HG02571 (cell line): ENCODE measurements at regions not wholly inside any gene's neighbourhood (a gene's known extent, or its start where the extent isn't known, plus 50 kb on each side); places are given as distances from the start of the nearest gene placed in this dataset.
"Not testable (repeated sequence)": the region's sequence is repeated elsewhere in the genome, so short reads cannot be mapped to it uniquely, and the experiment has no call there.

Experiments used
- ATAC-seq: cut with Tn5 transposase; IDR thresholded peaks from one replicate; pipeline ENCODE4 v1.9.1; 2021; ENCODE audit warnings: mild to moderate bottlenecking, moderate library complexity; ENCODE audit not compliant: unreplicated experiment

DNA sequence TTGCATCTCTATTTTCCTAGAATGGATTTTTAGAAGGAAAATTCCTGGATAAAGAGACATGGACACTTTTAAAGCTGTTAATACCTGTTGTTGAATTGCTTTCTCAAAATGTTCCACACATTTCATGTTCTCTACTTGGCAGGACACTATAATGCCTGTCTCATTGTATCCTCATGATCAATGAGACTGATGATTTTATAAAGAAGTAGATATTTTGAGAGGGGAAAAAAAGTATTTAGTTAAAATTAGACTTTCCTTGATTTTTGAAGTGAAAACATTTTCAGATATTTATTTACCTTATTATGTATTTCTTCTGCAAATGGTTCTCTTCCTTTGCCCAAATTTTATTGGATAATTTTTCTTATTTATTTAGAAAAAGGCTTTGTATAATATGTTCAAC lies 242.5 kb downstream of the MYCN start:
- no peak for ATAC-seq

DNA sequence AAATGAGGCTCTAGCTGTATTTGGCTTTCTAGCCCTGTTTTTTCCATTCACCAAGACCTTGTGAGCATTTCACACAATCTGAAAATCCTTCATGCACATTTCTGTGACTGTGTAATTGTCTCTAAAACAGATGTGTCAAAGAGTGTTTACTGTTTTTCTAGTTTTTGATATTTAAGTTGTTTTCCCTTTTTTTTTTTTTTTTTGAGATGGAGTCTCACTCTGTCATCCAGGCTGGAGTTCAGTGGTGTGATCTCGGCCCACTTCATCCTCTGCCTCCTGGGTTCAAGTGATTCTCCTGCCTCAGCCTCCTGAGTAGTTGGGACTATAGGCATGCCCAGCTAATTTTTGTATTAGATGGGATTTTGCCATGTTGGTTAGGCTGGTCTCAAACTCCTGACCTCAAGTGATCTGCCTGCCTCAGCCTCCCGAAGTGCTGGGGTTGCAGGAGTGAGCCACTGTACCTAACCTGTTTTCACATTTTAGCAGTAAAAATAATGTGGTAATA lies 242.0 kb downstream of the MYCN start:
- ATAC-seq: not testable (repeated sequence)

DNA sequence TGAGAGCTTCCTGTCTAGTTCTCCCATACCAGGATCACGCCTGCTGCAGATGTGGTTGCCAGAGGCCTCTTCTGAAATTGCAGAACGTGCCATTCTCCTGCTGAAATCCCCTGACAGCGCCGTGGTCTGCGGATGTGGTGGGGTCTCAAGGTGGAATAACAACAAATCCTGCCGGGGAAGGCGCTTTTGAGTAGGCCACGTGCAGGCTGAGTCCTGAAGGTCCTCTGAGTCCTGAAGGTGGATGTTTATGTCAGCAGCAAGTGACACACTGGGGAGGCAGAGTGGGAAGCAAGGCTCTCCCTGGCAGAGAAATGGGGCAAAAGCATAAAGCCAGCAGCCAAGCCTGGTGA lies 241.4 kb downstream of the MYCN start:
- no peak for ATAC-seq

DNA sequence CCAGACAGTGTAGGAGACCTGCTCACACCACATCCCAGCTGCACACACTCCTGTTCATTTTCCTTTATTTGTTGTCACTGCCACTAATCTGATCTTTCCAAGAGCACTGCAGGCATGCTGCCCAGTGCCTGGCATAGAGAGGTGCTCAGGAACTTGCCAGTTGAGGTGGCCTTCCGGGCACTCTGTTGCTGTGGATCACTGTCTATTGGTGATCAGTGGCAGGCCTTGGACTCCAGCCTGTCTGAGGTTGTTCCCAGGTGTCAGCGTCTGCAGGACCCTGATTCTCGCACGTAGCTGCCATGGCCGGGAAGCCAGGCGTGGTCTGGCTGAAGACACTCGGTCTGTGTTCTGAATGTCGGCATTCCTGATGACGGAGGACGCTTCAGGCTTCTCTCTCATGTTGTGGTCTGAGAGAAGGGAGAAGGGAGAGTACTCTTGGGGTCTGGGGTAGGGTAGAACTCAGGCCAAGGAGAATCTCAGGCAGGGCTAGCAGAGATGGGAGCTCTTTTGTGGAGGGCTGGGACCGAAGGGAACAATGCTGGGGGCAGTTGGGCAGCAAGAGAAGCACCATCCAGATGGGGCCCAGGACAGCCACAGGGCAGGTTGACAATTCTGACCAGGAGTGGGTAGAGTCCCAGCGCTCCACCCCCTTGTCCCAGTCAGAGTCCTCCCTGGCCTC lies 240.9 kb downstream of the MYCN start:
- ATAC-seq: no peak

DNA sequence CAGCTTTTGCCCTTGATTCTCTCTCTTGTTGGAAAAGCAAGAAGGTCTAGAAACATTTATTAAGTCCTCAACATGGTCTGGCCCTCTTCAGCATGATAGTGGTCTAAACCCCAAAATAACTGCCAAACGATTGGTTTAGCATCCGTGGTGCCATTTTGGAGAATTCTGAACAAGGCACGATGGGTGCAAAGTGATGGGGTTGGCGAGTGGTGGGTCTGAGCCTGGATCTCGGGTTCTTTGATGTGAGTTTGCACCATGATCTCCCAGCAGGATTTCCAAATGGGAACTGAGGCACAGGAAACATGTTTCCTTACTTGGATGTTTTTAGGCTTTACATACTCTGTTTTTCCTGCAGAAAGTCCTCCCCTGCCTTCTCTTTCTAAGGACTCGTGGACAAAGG lies 240.3 kb downstream of the MYCN start:
- no peak for ATAC-seq

DNA sequence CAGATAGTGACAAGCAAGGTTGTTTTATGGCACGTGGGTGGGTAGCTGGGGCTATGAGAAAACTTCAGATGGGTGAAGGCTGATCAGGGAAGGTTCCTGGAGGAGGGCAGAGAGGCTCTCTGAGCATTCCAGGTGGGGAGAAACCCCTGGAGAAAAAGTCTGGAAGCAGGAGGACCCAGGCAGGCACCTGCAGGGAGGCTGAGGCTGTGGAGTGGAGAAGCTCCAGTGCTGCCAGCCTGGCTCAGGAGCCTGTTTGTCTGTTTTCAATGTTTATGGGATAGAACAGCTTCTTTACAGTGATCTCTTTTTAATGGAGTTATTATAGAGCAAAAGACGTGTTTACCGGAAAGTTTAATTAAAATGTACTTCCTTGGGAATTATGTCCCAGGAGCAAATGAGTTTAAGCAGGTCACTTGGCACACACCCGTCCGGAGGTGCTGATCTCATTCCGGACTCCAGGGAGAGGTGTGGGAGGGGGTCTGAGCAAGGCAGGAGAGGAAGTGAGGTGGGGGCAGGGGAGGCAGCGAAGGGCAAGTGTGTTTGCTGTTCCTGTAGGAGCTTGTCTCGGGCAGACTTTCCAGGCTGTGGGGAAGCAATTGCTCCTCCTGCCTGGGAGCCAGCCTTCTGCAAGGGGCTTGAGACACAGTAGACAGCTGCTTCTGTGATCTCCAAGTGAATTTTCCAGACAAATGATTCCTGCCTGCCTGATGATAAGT lies 239.5 kb downstream of the MYCN start:
- ATAC-seq: no peak

DNA sequence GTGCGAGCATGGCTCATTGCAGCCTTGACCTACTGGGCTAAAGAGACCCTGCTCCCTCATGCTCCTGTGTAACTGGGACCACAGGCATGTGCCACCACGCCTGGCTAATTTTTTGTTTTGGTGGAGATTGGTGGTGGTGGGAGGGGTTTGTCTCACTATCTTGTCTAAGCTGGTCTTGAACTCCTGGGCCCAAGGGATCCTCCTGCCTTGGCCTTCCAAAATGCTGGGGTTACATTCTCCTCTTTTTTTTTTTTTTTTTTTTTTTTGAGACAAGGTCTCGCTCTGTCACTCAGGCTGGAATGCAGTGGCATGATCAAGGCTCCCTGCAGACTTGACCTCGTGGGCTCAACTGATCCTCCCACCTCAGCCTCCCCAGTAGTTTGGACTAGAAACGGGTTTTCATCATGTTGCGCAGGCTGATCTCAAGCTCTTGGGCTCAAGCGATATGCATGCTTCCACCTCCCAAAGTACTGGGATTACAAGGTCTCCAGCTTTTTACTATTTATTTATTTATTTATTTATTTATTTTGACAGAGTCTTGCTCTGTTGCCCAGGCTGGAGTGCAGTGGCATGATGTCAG lies 238.3 kb downstream of the MYCN start:
- ATAC-seq: no peak

DNA sequence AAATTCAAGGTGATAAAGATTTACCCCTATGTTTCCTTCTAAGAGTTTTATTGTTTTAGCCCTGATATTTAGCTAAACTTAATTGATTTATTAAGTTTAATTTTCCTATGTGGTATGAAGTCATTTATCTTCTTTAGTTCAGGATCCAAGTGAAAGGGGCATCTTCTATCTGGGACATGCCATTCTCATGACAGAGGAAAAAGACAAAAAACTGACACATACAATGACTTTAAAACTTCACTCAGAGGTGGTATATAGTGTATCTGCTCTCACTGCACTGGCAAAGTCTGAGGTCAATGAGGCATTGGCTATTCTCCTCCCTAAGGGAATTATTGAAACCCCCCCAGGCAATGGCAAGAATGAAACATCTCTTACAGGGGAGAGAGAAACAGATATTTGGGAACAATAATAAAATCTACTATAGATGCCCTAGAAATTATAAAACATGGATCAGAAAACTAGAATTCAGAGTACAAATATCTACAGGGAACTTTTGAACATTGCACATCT lies 237.4 kb downstream of the MYCN start:
- no peak for ATAC-seq

DNA sequence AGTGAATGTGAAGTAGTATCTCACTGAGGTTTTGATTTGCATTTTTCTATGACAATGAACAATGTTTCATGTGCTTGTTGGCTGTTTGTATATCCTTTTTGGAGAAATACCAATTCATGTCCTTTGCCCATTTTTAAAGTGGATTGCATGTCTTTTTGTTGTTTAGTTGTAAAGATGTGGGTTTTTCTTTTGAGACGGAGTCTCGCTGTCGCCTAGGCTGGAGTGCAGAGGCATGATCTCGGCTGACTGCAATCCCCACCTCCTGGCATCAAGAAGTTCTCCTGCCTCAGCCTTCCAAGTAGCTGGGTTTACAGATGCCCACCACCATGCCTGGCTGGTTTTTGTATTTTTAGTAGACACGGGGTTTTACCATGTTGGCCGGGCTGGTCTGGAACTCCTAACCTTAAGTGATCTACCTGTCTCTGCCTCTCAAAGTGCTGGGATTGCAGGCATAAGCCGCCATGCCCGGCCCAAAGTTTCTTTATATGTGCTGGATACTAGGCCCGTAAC lies 236.7 kb downstream of the MYCN start:
- no peak for ATAC-seq

DNA sequence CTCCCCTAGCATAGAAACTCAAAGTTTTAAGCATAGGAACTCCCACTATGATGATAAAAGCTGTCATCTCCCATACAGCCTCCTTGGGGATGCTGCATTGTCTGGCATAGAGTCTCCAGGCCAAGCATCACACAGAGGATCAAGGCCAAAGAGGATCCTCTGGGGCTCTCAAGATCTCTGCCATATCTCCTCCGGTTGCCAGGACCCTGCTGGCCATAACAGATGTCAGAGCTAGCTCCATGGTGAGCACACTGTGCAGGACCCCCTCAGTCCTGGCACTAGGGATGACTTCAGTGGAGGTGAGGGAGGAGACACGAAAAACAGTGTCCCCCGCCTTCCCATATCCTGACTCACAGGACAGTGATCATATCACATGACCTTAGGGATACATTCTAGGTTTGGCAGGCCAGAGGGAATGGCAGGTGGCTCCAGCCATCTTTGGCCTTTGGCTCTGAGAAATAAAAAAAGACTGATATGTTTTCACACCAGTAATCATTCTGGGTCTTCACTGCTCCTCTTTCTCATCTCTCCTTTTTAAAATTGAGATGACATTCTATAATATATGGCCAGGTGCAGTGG lies 235.0 kb downstream of the MYCN start:
- ATAC-seq: no peak

DNA sequence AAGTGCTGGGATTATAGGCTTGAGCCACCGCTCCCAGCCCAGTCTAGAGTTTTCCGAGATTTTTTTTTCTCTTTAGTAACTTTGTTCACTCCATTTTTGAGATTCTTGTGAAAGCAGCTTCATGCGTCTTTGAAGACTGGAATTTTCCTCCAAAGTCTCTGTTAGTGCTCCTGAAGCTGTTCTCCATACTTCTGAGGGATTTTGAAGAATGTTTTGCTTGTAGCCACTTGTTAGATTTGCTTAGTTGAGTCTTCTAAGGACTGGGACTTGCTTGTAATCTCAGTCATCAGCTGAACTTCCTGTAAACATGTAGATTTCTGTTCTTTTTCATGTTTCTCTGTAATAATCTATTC lies 234.3 kb downstream of the MYCN start:
- ATAC-seq: no peak

DNA sequence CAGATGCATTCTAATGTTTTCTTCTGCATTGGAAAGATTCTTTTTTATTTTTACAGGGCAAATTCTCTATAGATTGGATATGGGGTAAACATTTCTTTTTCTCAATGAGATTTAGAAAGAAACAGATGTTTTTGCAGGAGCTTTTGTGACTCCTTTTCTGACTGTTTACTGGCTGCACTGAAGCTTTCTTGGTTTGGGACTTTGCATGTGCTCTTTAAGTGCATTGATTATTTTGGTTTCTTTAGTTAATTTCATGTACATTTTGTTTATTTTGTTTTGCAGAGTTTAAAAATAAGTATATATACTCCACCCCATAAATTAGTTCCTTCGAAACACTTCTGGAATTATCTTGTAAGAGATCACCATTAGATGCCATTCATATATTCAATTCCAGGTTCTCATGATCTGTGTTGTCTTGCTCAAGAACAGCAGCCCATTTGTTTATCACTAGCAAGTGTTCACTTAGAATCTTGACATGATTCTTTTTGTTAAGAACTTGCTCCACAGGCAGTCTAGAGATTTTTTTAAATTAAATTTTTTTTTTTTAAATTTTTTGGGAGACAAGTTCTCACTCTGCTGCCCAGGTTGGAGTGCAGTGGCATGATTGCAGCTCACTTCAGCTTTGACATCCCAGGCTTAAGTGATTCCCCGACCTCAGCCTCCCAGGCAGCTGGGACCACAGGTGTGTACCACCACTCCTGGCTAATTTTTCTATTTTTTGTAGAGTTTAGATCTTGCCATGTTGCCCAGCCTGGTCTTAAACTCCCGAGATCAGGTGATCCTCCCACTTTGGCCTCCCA lies 233.7 kb downstream of the MYCN start:
- no peak for ATAC-seq

DNA sequence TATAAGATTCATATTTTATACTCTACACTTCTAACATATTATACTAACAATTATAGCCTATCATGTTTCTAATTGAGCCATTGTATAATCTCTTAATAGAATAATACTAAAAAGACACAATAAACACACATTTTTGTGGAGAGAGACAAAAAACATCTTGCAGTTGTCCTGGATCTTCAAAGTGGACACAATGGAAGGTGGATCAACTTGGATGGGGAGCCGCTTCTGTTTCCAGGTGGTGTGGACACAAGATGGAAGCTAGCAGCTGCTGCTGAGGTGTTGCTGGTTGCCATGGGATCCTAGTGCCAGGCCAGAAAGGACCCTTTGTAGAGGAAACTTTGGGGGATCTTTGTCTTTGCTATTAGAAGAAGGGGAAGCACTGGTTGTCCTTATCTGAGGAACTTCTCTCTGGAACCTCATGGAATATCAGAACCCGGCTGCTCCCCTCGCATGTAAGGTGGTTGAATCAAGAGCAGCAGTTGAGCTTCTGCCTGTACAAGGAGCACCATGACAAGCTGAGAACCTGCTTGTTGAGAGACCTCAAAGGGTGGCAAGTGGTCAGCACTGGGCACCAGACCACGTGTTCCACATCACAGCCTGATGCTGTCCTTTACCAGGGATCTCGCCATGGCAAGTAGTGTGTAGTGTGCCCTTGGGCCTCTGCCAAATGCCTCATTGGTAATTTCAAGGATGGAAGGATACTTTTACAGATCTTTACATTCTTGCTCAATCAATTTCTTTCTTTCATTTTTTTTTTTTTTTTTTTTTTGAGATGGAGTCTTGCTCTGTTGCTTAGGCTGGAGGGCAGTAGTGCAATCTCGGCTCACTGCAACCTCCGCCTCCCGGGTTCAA lies 232.2 kb downstream of the MYCN start:
- no peak for ATAC-seq

DNA sequence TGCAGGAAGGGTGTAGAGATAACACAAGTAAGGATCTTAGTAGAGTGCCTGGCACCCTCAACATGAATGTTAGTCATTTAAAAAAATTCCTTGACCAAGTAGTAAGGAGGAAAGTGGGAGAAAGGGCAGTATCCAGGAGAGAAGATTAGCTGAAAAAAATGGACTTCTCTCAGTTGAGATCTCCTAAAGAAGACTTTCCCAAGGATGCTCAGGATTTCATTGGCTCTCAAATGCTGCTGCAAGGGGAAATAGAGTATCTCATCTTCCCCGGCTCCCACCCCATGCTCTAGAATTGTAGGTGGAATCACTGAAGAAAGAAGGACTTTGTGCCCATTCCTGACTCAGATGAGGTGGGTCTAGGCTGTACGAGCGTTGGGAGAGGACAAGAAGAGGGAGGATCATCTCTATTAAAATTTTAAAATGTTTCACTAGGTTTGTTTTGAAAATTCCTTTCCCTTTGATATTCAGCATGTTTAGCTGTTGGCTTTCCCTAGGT lies 231.1 kb downstream of the MYCN start:
- ATAC-seq: no peak

DNA sequence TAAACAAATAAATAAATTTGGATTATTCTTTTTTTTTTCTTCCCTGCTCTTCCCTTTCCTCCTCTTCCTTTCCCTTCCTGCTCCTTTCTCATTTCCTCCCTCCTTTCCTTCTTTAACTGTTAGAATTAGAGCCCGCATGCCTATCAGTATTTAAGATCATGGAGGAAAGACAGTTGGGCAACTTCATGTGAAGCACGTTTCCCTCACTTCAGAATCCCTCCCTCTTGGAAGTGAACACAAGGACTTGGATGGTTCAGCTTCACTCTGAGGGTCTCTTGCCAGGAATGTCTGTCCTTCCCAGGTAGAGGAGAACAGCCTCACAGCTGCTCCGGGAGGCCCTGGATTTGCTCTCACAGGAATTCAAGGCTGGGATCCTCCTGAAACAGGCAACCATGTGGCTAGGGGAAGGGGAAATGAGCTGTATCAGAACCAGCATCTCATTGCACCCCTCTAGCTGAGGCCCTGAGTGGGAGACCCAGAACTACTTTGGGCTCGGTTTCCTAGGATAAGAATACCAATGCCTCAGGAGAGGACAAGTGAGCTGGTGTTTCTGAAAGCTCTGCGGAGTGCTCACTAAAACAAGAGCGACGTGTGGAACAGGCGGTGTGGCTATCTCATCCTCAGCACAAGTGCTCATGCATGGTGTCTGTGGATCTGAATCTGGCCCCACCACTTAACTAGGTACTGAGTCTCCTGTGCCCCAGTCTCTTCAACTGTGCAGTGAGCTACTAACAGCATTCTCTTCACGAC lies 230.5 kb downstream of the MYCN start:
- no peak for ATAC-seq

DNA sequence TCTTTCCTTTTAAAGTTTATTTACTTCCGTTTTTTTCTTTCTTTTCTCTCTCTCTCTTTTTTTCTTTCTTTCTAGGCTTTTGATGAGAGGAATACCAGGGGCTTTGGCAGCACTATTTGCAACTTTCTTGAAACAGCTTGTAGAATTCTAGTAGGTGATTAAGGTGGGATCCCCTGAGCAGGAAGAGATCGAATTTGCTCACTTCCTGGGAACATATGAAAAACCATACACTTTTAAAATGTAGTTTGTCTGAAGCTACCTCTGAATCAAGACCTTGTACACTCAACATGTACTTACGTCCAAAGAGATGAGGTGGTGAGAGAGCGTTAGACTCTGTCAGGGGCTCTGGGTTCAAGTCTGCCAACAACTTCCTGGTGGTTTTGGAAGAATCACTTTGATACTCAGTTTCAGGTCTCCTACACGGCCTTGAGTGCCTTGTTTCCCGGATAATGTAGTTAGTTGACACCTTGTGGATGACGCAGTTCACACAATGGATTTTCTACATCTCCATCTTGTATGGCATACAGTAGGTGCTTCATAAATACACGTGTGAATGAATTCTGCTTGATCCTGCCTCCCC lies 229.1 kb downstream of the MYCN start:
- no peak for ATAC-seq

DNA sequence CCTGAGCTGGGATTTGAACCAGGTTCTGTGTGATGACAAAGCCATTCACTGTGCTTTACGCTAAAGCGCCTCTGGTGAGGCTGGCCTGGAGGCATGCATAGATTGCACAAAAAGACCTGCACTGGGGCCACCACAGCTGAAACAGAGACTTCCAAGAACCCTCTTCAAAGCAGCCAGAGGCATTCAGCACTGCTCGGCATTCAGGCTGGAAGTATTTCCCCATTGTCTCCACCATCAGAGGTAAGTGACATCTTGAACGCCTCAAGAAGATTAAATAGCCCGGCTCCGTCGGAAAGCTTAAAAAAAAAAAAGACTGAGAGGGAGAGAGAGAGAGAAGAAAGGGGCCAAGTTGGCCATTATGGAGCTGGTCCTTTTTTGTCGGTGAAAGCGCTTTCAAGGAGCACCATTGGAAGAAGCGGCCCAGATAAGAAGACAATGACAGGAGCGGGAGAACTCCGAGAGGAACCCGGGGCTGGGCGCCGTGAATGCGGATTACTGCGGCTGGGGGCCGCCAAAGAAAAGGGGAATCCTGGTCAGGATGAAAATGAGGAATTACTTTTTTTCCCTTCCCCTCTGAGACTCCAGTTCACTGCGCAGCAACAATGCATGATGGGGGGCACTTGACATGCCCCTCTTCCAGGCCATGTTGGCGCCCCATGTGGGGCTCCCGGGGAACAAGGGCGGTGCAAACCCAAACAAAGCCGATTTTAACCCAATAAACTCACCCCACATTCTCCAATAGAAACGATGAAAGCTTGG lies 228.3 kb downstream of the MYCN start:
- no peak for ATAC-seq

DNA sequence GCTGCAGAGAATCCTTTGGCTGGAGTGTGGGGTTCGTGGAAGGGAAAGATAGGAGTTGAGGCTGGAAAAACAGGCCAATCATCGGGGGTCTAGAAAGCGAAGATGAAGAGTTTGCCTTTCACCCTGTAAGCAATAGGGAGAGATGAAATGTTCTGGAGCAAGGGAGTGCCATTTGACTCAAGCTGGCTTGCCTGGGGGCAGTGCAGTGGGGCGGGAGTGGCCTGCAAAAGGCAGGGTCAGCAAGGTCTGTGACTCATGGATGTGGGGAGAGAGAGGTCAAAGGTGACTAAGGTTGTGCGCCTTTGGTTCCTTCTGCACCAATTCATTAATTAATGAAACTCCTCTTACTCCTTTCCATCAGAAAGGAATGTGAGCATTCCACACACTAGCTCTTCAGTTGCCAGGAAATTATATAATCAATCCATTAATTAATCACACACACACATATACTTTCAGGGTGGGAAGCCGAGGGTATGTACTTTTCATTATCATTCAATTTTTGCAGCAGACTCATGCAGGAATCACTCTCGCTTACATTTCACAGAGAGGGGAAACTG lies 227.6 kb downstream of the MYCN start:
- no peak for ATAC-seq
